Astrocyte (in vitro differentiated cells and primary cell): ENCODE measurements at regions not wholly inside any gene's neighbourhood (a gene's known extent, or its start where the extent isn't known, plus 50 kb on each side); places are given as distances from the start of the nearest gene placed in this dataset.

Experiments used
- DNase-seq: peaks from one replicate; pipeline ENCODE4 v3.0.0-alpha.2; 2010; ENCODE audit warnings: low read depth
- FAIRE-seq: peaks from 2 replicates; lab custom pipeline; 2011; peaks lifted over from hg19 to GRCh38; lab: Jason Lieb, UNC
- H2AFZ ChIP-seq: 2 replicates; pipeline ENCODE4 v1.6.0; 2012; ENCODE audit warnings: low read depth, low read length, inconsistent platforms
- H3K27ac ChIP-seq: 2 replicates; pipeline ENCODE4 v1.5.1; 2011; ENCODE audit warnings: low read depth, low read length, inconsistent platforms
- H3K27me3 ChIP-seq: 2 replicates; pipeline ENCODE4 v1.6.0; 2011; ENCODE audit warnings: low read length, inconsistent platforms; ENCODE audit not compliant: insufficient read depth
- H3K36me3 ChIP-seq: 2 replicates; pipeline ENCODE4 v1.5.1; 2011; ENCODE audit warnings: low read length, inconsistent platforms; ENCODE audit not compliant: insufficient read depth
- H3K4me1 ChIP-seq: 2 replicates; pipeline ENCODE4 v1.5.1; 2011; ENCODE audit warnings: low read length, inconsistent platforms; ENCODE audit not compliant: insufficient read depth
- H3K4me2 ChIP-seq: 2 replicates; pipeline ENCODE4 v1.6.0; 2012; ENCODE audit warnings: low read length, inconsistent platforms
- H3K4me3 ChIP-seq: 2 replicates; pipeline ENCODE4 v1.5.1; 2011; ENCODE audit warnings: low read depth, mild to moderate bottlenecking, low read length, inconsistent platforms; ENCODE audit not compliant: insufficient read depth
- H3K79me2 ChIP-seq: 2 replicates; pipeline ENCODE4 v1.6.0; 2012; ENCODE audit warnings: mild to moderate bottlenecking, low read length, inconsistent platforms; ENCODE audit not compliant: insufficient read depth
- H3K9ac ChIP-seq: 2 replicates; pipeline ENCODE4 v1.6.0; 2012; ENCODE audit warnings: mild to moderate bottlenecking, low read length, inconsistent platforms
- H3K9me3 ChIP-seq: 2 replicates; pipeline ENCODE4 v1.5.1; 2012; ENCODE audit warnings: low read depth, mild to moderate bottlenecking, low read length, inconsistent platforms; ENCODE audit not compliant: insufficient read depth
- H4K20me1 ChIP-seq: 2 replicates; pipeline ENCODE4 v1.6.0; 2012; ENCODE audit warnings: low read length, inconsistent platforms; ENCODE audit not compliant: insufficient read depth
- H3K27ac Mint-ChIP-seq: one replicate; pipeline ENCODE4 v1.8.0; 2021; ENCODE audit warnings: mild to moderate bottlenecking, mixed read lengths; ENCODE audit not compliant: unreplicated experiment
- H3K27me3 Mint-ChIP-seq: one replicate; pipeline ENCODE4 v1.8.0; 2021; ENCODE audit warnings: low read depth, mixed read lengths; ENCODE audit not compliant: unreplicated experiment
- H3K36me3 Mint-ChIP-seq: one replicate; pipeline ENCODE4 v1.8.0; 2021; ENCODE audit warnings: low read depth, mixed read lengths; ENCODE audit not compliant: unreplicated experiment
- H3K4me1 Mint-ChIP-seq: one replicate; pipeline ENCODE4 v1.8.0; 2021; ENCODE audit warnings: low read depth, mixed read lengths; ENCODE audit not compliant: unreplicated experiment
- H3K4me3 Mint-ChIP-seq: one replicate; pipeline ENCODE4 v1.8.0; 2021; ENCODE audit warnings: mild to moderate bottlenecking, moderate library complexity, mixed read lengths; ENCODE audit not compliant: unreplicated experiment
- H3K9me3 Mint-ChIP-seq: one replicate; pipeline ENCODE4 v1.8.0; 2021; ENCODE audit warnings: mild to moderate bottlenecking, mixed read lengths; ENCODE audit not compliant: unreplicated experiment
- CTCF ChIP-seq: IDR thresholded peaks from 2 replicates; pipeline ENCODE4 v1.5.1; 2011; ENCODE audit warnings: low read depth, mild to moderate bottlenecking, inconsistent platforms, low read length, moderate library complexity; ENCODE audit not compliant: insufficient read depth
- EZH2 ChIP-seq: IDR thresholded peaks from 2 replicates; pipeline ENCODE4 v1.6.1; 2012; ENCODE audit warnings: mild to moderate bottlenecking, low read length, inconsistent platforms; ENCODE audit not compliant: insufficient read depth

GRCh38 chr18:24741965-24742724, 281.7 kb downstream of the HRH4 start:
- FAIRE-seq (peak; percentile 29), DNase-seq (no peak)
- H3K27me3 Mint-ChIP-seq: peaks cover 6% of the 10 kb centered on the region
- H3K4me3 Mint-ChIP-seq: no peak overlapping the region
- H3K36me3 ChIP-seq: no peaks in the 10 kb centered on the region
- no peak overlapping the region for H2AFZ ChIP-seq
- H3K4me1 Mint-ChIP-seq: peaks cover 6% of the 10 kb centered on the region
- H3K4me3 ChIP-seq: no peak overlapping the region
- H3K9me3 ChIP-seq: no peaks in the 10 kb centered on the region
- peaks cover 3% of the 10 kb centered on the region for H3K9me3 Mint-ChIP-seq
- no peaks in the 10 kb centered on the region for H3K4me1 ChIP-seq
- no peak overlapping the region for H3K4me2 ChIP-seq
- no peak overlapping the region for H3K9ac ChIP-seq
- H3K27me3 ChIP-seq: no peaks in the 10 kb centered on the region
- peak overlapping the region; percentile 43 for H3K27ac Mint-ChIP-seq
- no peaks in the 10 kb centered on the region for H4K20me1 ChIP-seq
- no peak for TF ChIP-seq EZH2
- no peak for TF ChIP-seq CTCF
- no peak overlapping the region for H3K27ac ChIP-seq
- no peaks in the 10 kb centered on the region for H3K36me3 Mint-ChIP-seq
- no peaks in the 10 kb centered on the region for H3K79me2 ChIP-seq

- FAIRE-seq (no peak), DNase-seq (no peak)
- no peak for TF ChIP-seq CTCF
- TF ChIP-seq EZH2: no peak
- Histone ChIP-seq H4K20me1 (no peaks in the 10 kb centered on the region), H3K79me2 (no peaks in the 10 kb centered on the region), H3K4me1 (no peaks in the 10 kb centered on the region), H3K36me3 (no peaks in the 10 kb centered on the region), H3K4me3 (no peak overlapping the region), H3K4me2 (no peak overlapping the region), H3K27ac (no peak overlapping the region), H2AFZ (no peak overlapping the region), H3K9ac (no peak overlapping the region), H3K9me3 (no peaks in the 10 kb centered on the region), H3K27me3 (no peaks in the 10 kb centered on the region)
- no peak overlapping the region for H3K4me3 Mint-ChIP-seq
- no peaks in the 10 kb centered on the region for H3K27me3 Mint-ChIP-seq
- no peak overlapping the region for H3K27ac Mint-ChIP-seq
- H3K4me1 Mint-ChIP-seq: no peaks in the 10 kb centered on the region
- H3K9me3 Mint-ChIP-seq: no peaks in the 10 kb centered on the region
- no peaks in the 10 kb centered on the region for H3K36me3 Mint-ChIP-seq
These were observed 294.3 kb downstream of the HRH4 start for GRCh38 chr18:24754583-24755253.

- Histone ChIP-seq H3K9ac (no peak overlapping the region), H2AFZ (no peak overlapping the region), H3K79me2 (no peaks in the 10 kb centered on the region), H3K9me3 (no peaks in the 10 kb centered on the region), H3K4me2 (no peak overlapping the region), H3K4me3 (no peak overlapping the region), H3K27me3 (no peaks in the 10 kb centered on the region), H3K36me3 (no peaks in the 10 kb centered on the region), H3K4me1 (no peaks in the 10 kb centered on the region), H4K20me1 (no peaks in the 10 kb centered on the region), H3K27ac (no peak overlapping the region)
- Mint-ChIP-seq H3K9me3 (peaks cover 4% of the 10 kb centered on the region), H3K4me1 (no peaks in the 10 kb centered on the region), H3K36me3 (no peaks in the 10 kb centered on the region), H3K27me3 (no peaks in the 10 kb centered on the region), H3K27ac (no peak overlapping the region), H3K4me3 (no peak overlapping the region)
- no peak for FAIRE-seq
- TF ChIP-seq CTCF: no peak
- no peak for TF ChIP-seq EZH2
- DNase-seq: no peak
These were observed 295.9 kb downstream of the HRH4 start for GRCh38 chr18:24756385-24756784.
